Left kidney (tissue), 1 donor: ENCODE measurements at regions not wholly inside any gene's neighbourhood (a gene's known extent, or its start where the extent isn't known, plus 50 kb on each side); places are given as distances from the start of the nearest gene placed in this dataset.
"Not testable (repeated sequence)": the region's sequence is repeated elsewhere in the genome, so short reads cannot be mapped to it uniquely, and the experiment has no call there.

Experiments used
- DNase-seq: peaks from one replicate; pipeline ENCODE4 v3.0.0-alpha.2; 2013

DNA sequence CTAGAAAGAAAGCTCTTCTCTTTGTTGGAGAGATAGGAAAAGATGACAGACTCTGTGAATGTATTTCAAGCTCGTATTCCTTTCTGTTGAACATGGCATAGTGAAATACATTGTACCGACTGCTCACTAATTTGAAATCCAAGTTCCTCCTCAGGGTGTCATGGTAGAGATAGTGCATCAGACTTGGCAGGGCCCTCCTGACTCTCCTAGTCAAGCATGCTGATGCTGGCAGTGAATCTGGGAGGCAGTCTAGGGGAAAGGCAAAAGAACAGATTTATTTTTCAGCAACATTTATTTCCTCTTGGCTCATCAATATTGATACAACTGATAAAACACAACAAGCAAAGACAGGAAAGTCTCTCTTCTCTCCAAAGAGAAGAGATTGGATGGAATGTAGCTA, 356.3 kb upstream of the IRAK1BP1 start:
- DNase-seq, result no peak

- no peak for DNase-seq
These were observed 353.5 kb upstream of the IRAK1BP1 start for GRCh38 chr6:78513856-78514255.

DNA sequence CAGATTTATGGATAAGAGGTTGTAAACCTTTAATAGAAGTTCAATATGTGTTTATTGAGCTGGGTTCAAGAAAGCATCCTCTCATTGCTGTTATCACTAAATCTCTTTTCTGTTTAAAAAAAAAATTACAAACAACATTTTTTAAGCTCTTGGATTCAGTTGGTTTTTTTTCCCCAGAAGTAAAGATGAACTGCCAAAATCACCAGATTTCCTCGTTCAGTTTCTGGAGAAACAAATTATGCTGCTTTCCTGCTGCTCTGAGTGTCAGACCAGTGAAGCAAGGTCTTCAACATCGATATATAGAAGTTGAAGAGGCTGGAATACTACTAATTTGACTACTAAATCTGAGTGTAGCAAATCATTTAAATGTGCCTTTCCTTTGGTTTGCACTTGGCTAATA, 352.1 kb upstream of the IRAK1BP1 start:
- no peak for DNase-seq

DNA sequence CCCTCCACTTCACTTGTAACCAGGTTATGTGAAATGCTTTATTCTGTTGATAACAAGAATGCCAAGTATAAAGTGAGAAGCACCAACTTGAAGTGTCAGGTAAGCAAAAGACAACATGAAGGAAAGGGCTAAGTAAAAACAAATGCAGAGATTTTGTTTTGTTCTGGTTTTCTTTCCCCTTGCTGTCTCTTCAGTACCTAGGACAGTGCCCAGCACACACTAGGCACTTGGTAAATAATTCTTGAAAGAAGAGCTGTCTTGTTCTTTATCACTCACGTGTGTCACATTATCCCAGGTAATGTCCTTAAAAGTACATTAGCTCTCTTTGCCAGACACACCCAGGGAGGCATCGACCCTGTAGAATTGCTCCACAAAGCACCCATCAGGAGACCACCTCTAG, 350.0 kb upstream of the IRAK1BP1 start:
- no peak for DNase-seq

DNA sequence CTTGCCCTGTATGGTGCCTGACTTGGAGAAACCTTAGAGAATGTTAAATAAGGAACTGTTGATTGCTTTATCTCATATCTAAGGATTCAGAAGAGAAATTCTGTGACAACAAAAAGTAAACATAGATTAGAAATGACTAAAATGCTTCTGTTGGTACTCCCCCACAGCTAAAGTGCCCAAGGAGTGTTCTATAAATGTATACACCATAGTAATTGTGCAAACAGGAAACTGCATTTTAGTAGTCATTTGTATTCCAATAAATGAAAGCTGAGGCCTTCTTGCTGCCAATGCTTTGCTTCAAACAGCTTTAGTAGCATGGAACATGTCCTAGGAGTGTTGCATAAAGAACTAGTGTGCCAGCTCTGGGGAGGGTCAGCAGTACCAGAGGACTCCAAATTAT, 343.7 kb upstream of the IRAK1BP1 start:
- no peak for DNase-seq

DNA sequence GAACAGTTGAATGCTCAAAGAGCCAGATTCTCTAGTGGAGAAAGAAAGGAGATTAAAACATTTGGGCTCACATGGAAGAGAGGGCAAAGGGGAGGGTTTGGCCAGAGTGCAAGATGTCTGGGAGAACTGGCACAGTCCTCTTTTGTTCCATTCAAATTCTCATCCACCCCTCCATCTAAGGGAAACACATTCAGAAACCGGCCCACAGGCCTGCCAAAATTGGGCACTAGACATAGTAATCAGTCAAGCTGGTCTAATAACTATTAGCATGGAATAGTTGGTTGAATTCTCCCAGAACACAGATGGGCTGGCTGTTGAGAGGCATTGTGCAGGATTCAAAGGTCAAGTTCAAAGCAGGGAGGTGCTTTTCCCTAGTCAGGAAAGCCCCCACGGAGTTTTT, 341.4 kb upstream of the IRAK1BP1 start:
- no peak for DNase-seq

GRCh38 chr6:78526432-78526831, 340.9 kb upstream of the IRAK1BP1 start:
- no peak for DNase-seq

- no peak for DNase-seq
These were observed 338.4 kb upstream of the IRAK1BP1 start for GRCh38 chr6:78528926-78529325.

DNA sequence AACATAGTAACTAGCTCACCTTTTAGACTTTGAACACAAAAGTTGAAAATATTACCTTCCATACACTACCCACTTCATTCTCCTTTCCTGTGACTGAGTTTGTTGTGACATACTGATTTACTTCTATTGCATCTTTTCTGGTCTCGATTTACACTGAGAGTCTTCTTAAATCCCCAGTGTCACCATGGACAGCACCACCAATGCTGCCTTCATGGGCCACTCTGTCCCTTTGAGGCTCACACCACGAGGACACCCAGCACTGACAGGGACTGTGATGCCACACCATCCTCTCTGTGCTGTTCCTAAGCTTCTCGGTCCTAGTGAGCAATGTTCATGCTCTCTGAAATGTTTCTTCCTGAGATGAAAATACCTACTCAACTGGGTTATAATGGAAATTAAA, 337.1 kb upstream of the IRAK1BP1 start:
- DNase-seq, result no peak

- DNase-seq, result no peak
These were observed 333.9 kb upstream of the IRAK1BP1 start for GRCh38 chr6:78533426-78533825.

DNA sequence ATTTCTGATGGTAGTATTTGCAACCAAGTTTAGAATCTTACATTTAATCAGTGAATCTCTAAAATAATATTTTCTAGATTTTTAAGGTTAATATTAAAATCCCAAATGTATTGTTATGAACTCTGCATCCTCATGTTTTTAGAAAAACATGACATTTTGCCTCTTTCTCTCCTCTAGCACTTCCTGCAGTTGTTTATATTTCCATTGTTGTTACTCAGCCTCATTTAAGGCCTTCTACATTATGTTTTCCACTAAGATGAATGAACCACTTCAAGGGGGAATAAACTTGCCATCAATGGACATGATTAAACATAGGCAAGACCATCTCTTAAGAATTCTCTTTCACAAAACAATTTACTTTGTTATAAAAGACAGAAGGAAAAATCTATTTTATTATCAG, 333.5 kb upstream of the IRAK1BP1 start:
- DNase-seq, result no peak

GRCh38 chr6:78538002-78538401, 329.3 kb upstream of the IRAK1BP1 start:
- DNase-seq, result no peak

- DNase-seq, result not testable (repeated sequence)
These were observed 319.7 kb upstream of the IRAK1BP1 start for GRCh38 chr6:78547636-78548035.

DNA sequence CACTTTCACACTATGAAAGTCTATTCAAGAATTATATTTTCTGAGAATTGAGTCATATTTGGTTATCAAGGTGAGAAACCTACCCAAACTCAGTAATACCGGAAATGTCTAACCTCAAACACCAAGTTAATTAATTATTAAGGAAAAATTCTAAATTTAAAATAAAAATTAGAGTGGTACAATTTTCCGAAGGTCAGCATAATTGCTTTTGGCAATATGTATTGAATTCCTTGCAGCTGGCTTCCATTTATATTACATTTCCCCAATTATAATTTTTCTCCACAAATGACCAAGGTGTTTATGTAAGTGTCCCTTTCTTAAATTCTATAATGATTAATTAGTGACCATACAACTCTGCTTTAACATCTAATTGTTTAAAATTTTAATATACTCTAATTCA, 316.0 kb upstream of the IRAK1BP1 start:
- no peak for DNase-seq

DNA sequence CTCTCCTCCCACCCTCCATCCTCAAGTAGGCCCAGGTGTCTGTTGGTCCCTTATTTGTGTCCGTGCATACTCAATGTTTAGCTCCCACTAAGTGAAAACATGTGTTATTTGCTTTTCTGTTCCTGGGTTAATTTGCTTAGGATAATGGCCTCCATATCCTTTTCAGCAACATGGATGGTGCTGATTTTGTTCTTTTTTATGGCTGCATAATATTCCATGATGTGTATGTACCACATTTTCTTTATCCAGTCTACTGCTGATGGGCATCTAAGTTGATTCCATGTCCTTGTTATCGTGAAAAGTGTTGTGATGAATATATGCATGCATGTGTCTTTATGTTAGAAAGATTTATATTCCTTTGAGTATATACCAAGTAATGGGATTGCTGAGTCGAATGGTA, 314.9 kb upstream of the IRAK1BP1 start:
- no peak for DNase-seq

GRCh38 chr6:78554341-78554740, 313.0 kb upstream of the IRAK1BP1 start:
- no peak for DNase-seq

DNA sequence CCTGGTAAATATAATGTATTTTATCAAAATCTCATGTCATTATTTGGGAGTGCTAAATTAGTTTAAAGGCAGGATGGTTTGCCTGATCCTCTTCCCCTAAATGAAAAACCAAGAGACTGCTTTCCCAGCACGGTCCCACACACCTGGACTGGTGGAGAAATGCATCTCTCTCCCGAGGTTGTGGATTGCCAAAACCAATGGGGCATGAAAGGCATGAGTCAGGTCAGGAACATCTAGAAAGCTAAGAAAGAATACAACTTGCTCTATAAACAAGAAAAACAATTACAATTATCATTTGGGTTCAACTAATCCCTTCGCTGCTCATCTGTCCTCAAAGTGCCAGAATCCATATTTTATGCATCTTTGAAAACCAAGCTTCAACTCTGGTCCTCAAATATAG, 308.3 kb upstream of the IRAK1BP1 start:
- no peak for DNase-seq

DNA sequence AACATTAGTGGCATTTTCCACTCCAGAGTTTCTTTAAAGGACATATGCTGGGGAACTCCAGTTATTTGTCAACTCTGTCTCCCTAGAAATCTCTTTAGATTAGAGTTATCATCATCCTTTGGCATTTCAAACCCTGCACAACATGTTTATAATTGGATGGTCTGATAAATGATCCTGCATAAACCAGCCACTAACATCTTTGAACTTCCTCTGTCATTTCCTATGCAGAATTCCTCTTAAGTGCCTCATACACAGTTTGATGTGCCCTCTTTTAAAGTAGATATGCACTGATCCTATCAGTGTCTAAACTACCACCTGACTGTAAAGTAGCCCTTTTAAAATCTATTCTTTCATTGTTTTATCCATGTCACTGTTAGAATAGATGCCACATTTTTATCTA, 306.3 kb upstream of the IRAK1BP1 start:
- DNase-seq, result no peak

GRCh38 chr6:78565997-78566396, 301.4 kb upstream of the IRAK1BP1 start:
- DNase-seq, result no peak

GRCh38 chr6:78570044-78570443, 297.3 kb upstream of the IRAK1BP1 start:
- no peak for DNase-seq

GRCh38 chr6:78577585-78577984, 289.8 kb upstream of the IRAK1BP1 start:
- no peak for DNase-seq

DNA sequence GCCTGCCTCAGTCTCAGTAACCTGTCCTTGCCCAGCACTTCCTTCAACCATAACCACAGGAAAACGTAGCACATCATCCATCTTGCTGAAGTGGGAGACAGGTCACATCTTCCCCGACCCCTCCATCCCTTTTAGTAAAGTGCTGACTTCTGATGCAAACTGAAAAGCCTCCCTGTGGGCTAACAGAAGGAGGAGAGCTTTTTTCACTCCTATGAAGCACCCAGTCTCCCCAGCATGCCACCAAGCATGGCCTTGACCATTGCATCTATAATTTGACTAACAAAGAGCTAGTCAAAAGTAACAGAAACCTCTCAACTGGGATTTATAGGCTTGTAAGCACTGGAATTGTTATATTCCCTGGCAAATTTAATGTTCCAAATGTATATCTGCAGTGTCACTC, 288.9 kb upstream of the IRAK1BP1 start:
- no peak for DNase-seq

GRCh38 chr6:78580923-78581322, 286.4 kb upstream of the IRAK1BP1 start:
- DNase-seq, result no peak

DNA sequence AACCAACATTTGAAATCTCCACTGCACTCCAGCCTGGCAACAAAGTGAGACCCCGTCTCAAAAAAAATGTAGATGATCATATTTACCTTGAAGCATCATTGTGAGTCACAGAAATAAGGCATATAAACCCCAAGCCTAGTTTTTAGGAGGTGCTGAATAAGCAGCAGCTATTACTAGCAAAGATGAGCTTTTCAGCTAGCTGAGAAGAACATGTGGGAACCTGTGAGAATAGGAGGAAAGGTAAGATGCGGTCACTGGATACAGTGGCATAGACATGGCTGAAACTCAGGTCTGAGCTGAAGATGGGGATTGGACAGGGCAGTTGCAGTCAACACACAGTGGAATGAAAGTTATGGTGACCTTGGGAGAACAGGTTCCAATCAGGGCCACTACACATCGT, 284.3 kb upstream of the IRAK1BP1 start:
- DNase-seq, result no peak

DNA sequence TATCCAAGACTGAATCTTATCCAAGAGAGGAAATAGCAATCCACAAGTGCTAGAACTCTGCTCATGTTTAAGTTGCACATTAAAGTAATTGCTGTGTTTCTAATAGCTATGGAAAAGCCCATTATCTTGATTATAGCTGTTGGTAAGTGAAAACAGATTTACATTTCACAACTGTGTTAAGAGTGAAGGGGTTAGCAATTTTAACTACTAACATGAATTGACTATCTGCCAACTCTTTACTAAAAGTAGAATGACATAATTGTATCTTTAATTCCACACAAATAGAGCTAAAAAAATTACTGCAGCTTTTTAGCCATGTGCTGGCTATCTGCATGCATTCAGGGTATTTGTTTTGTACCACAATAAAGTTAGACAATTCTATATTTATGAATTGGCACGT, 277.9 kb upstream of the IRAK1BP1 start:
- no peak for DNase-seq
